ENCODE measurements at regions not wholly inside any gene's neighbourhood (a gene's known extent, or its start where the extent isn't known, plus 50 kb on each side); places are given as distances from the start of the nearest gene placed in this dataset.
"Not testable (repeated sequence)": the region's sequence is repeated elsewhere in the genome, so short reads cannot be mapped to it uniquely, and the experiment has no call there.

- no peak for TF ChIP-seq CTCF (IDR thresholded peaks at IDR 0.05; ENCODE audit: low read depth, low read length)
- H3K4me3 ChIP-seq (replicated peaks in 1 of 2; ENCODE audit: low read depth in 2 of 2, low read length in 2 of 2), result no peak overlapping the region
- no peak for DNase-seq (ENCODE audit: low read depth in 2 of 2)
These were observed 70.7 kb upstream of the TAB2 start for GRCh38 chr6:149246691-149247384.

GRCh38 chr6:149247385-149247763 lies 70.1 kb upstream of the TAB2 start:
- no peak overlapping the region for H3K4me3 ChIP-seq (replicated peaks in 1 of 2; ENCODE audit: low read depth in 2 of 2, low read length in 2 of 2)
- DNase-seq (ENCODE audit: low read depth in 2 of 2), result no peak
- no peak for TF ChIP-seq CTCF (IDR thresholded peaks at IDR 0.05; ENCODE audit: low read depth, low read length)

GRCh38 chr6:149248263-149248662 lies 69.2 kb upstream of the TAB2 start:
- not testable (repeated sequence) for H3K4me3 ChIP-seq (replicated peaks in 1 of 2; ENCODE audit: low read depth in 2 of 2, low read length in 2 of 2); DNase-seq (ENCODE audit: low read depth in 2 of 2)

- H3K4me3 ChIP-seq (replicated peaks in 1 of 2; ENCODE audit: low read depth in 2 of 2, low read length in 2 of 2), result no peak overlapping the region
- TF ChIP-seq CTCF (IDR thresholded peaks at IDR 0.05; ENCODE audit: low read depth, low read length), result no peak
- DNase-seq (ENCODE audit: low read depth in 2 of 2), result no peak
These were observed 68.7 kb upstream of the TAB2 start for GRCh38 chr6:149248693-149249369.

- DNase-seq (ENCODE audit: low read depth in 2 of 2), result peak; percentile 13 to 21
- no peak for TF ChIP-seq CTCF (IDR thresholded peaks at IDR 0.05; ENCODE audit: low read depth, low read length)
- no peak overlapping the region for H3K4me3 ChIP-seq (replicated peaks in 1 of 2; ENCODE audit: low read depth in 2 of 2, low read length in 2 of 2)
These were observed 67.8 kb upstream of the TAB2 start for GRCh38 chr6:149249370-149250357.

GRCh38 chr6:149250951-149251350 lies 66.6 kb upstream of the TAB2 start:
- no peak for TF ChIP-seq CTCF (IDR thresholded peaks at IDR 0.05; ENCODE audit: low read depth, low read length)

GRCh38 chr6:149252622-149253021 lies 64.9 kb upstream of the TAB2 start:
- no peak for TF ChIP-seq CTCF (IDR thresholded peaks at IDR 0.05; ENCODE audit: low read depth, low read length)
- H3K4me3 ChIP-seq (replicated peaks in 1 of 2; ENCODE audit: low read depth in 2 of 2, low read length in 2 of 2), result no peak overlapping the region
- no peak for DNase-seq (ENCODE audit: low read depth in 2 of 2)

More at GRCh38 chr6:149250951-149251350, 66.6 kb upstream of the TAB2 start:
- H3K4me3 ChIP-seq (replicated peaks in 1 of 2; ENCODE audit: low read depth in 2 of 2, low read length in 2 of 2), result no peak overlapping the region
- no peak for DNase-seq (ENCODE audit: low read depth in 2 of 2)

All from cardiac fibroblast (primary cell).